Superior temporal gyrus (tissue), 1 donor: ENCODE measurements at regions not wholly inside any gene's neighbourhood (a gene's known extent, or its start where the extent isn't known, plus 50 kb on each side); places are given as distances from the start of the nearest gene placed in this dataset.

Experiments
- DNase-seq: peaks from one replicate; pipeline ENCODE4 v3.0.0-alpha.2; 2016; ENCODE audit errors: extremely low spot score

GRCh38 chr18:3358310-3358709 lies 91.7 kb upstream of the TGIF1 start:
- no peak for DNase-seq

GRCh38 chr18:3360211-3360610 lies 89.8 kb upstream of the TGIF1 start:
- DNase-seq = peak; percentile 72

GRCh38 chr18:3367491-3368091 lies 82.4 kb upstream of the TGIF1 start:
- DNase-seq = no peak

- DNase-seq = no peak
Measured at GRCh38 chr18:3368193-3368592, 81.8 kb upstream of the TGIF1 start.

GRCh38 chr18:3379685-3380084 lies 70.3 kb upstream of the TGIF1 start:
- DNase-seq = no peak

GRCh38 chr18:3380384-3380961 lies 69.5 kb upstream of the TGIF1 start:
- DNase-seq = no peak

- no peak for DNase-seq
Measured at GRCh38 chr18:3383381-3383915, 66.5 kb upstream of the TGIF1 start.

- DNase-seq = no peak
Measured at GRCh38 chr18:3384664-3385563, 65.1 kb upstream of the TGIF1 start.

GRCh38 chr18:3388323-3388722 lies 61.6 kb upstream of the TGIF1 start:
- DNase-seq = no peak

GRCh38 chr18:3388980-3389379 lies 61.0 kb upstream of the TGIF1 start:
- DNase-seq = no peak

GRCh38 chr18:3389977-3390376 lies 60.0 kb upstream of the TGIF1 start:
- DNase-seq = no peak

GRCh38 chr18:3391704-3392466 lies 58.1 kb upstream of the TGIF1 start:
- DNase-seq = no peak

GRCh38 chr18:3392467-3392855 lies 57.5 kb upstream of the TGIF1 start:
- no peak for DNase-seq

- no peak for DNase-seq
Measured at GRCh38 chr18:3394648-3395047, 55.3 kb upstream of the TGIF1 start.

- DNase-seq = no peak
Measured at GRCh38 chr18:3395466-3395865, 54.5 kb upstream of the TGIF1 start.

GRCh38 chr18:3397031-3397750 lies 52.8 kb upstream of the TGIF1 start:
- DNase-seq = peak; percentile 96

GRCh38 chr18:3397786-3398185 lies 52.2 kb upstream of the TGIF1 start:
- DNase-seq = no peak
